Mesendoderm (in vitro differentiated cells): ENCODE measurements at regions not wholly inside any gene's neighbourhood (a gene's known extent, or its start where the extent isn't known, plus 50 kb on each side); places are given as distances from the start of the nearest gene placed in this dataset.

Source experiments
- DNase-seq: peaks from one replicate; pipeline ENCODE4 v3.0.0; 2013
- H2AK5ac ChIP-seq: 2 replicates; pipeline ENCODE4 v1.6.1; 2013; ENCODE audit warnings: low read length, inconsistent platforms
- H2BK120ac ChIP-seq: 2 replicates; pipeline ENCODE4 v1.6.1; 2013; ENCODE audit warnings: low read depth, mild to moderate bottlenecking, low read length, moderate library complexity, mixed read lengths
- H2BK15ac ChIP-seq: replicated peaks from 2 replicates; pipeline ENCODE4 v1.6.1; 2013; ENCODE audit warnings: low read depth, mild to moderate bottlenecking, moderate library complexity
- H2BK5ac ChIP-seq: 2 replicates; pipeline ENCODE4 v1.6.1; 2013; ENCODE audit warnings: low read length, inconsistent platforms
- H3K18ac ChIP-seq: 2 replicates; pipeline ENCODE4 v1.6.1; 2013; ENCODE audit warnings: mild to moderate bottlenecking, low read length, mixed read lengths
- H3K23ac ChIP-seq: one replicate; pipeline ENCODE4 v1.6.1; 2013; ENCODE audit warnings: low read length
- H3K27ac ChIP-seq: 2 replicates; pipeline ENCODE4 v1.5.1; 2013; ENCODE audit warnings: low read depth, mild to moderate bottlenecking, inconsistent platforms, low read length, moderate library complexity
- H3K27me3 ChIP-seq: 2 replicates; pipeline ENCODE4 v1.6.1; 2013; ENCODE audit warnings: low read length, control low read depth, mild to moderate bottlenecking, inconsistent platforms; ENCODE audit not compliant: insufficient read depth, poor library complexity
- H3K36me3 ChIP-seq: 2 replicates; pipeline ENCODE4 v1.6.1; 2013; ENCODE audit warnings: low read length, inconsistent platforms; ENCODE audit not compliant: control insufficient read depth, insufficient read depth
- H3K4ac ChIP-seq: one replicate; pipeline ENCODE4 v1.6.1; 2013; ENCODE audit warnings: low read depth, mild to moderate bottlenecking, low read length, moderate library complexity
- H3K4me1 ChIP-seq: 2 replicates; pipeline ENCODE4 v1.6.1; 2013; ENCODE audit warnings: low read depth, low read length, inconsistent platforms; ENCODE audit not compliant: control insufficient read depth
- H3K4me2 ChIP-seq: 2 replicates; pipeline ENCODE4 v1.6.1; 2013; ENCODE audit warnings: low read length
- H3K4me3 ChIP-seq: 2 replicates; pipeline ENCODE4 v1.5.1; 2013; ENCODE audit warnings: mild to moderate bottlenecking, low read length
- H3K56ac ChIP-seq: one replicate; pipeline ENCODE4 v1.6.1; 2013; ENCODE audit warnings: low read length
- H3K79me1 ChIP-seq: 2 replicates; pipeline ENCODE4 v1.6.1; 2013; ENCODE audit warnings: low read length, inconsistent platforms
- H3K79me2 ChIP-seq: 2 replicates; pipeline ENCODE4 v1.6.1; 2013; ENCODE audit warnings: mild to moderate bottlenecking, low read length; ENCODE audit not compliant: control insufficient read depth, insufficient read depth
- H3K9ac ChIP-seq: 2 replicates; pipeline ENCODE4 v1.6.1; 2013; ENCODE audit warnings: low read length, inconsistent platforms
- H4K5ac ChIP-seq: one replicate; pipeline ENCODE4 v1.6.1; 2013; ENCODE audit warnings: low read length
- H4K8ac ChIP-seq: one replicate; pipeline ENCODE4 v1.6.1; 2013; ENCODE audit warnings: low read depth, mild to moderate bottlenecking, control low read depth, low read length, moderate library complexity
- WGBS: extraction: QIAGEN DNeasy Blood & Tissue Kit; methylation state at CpG from one replicate; pipeline ENCODE4 v1.1.7; 2013; ENCODE audit warnings: low lambda C conversion rate, missing lambda C conversion rate; ENCODE audit not compliant: insufficient coverage; ENCODE audit errors: extremely low coverage; 5-methylcytosine and 5-hydroxymethylcytosine counted together

DNA sequence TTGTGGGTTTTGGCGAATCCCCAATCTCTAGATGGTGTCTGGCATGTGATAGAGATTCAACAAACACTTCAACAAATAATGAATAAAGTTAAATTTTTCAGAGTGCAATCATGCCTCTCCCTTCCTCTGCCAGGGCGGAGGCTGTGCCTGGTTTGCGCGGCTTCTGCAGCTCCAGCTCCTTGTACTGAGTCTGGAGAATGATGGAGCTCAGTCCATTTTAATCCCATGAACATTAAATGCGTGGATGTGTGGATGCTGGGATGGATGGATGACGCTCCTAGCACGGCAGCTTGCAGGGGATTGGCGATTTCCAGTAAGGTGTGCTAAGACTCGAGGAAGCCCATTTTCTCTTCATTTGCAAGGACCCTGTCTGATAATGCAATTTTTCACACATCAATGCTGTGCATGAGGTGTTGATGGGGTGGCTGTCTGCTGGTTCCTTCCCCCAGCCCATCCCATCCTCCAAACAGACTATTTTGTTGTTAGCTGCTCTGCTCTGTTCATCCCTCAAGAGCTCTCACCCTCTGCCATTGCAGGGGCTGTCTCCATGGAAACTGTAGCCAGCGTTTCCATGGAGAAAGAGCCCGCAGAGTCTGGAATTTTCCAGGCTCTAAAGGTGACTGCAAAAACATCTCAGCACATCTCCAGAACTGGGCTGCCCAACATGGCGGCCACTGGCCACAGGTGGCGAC, 92.6 kb upstream of the PEG3 start:
- H2BK15ac ChIP-seq: no peak overlapping the region
- H3K4me1 ChIP-seq: no peaks in the 10 kb centered on the region
- no peak overlapping the region for H2AK5ac ChIP-seq
- no peak overlapping the region for H4K8ac ChIP-seq
- H2BK5ac ChIP-seq: no peak overlapping the region
- no peak overlapping the region for H3K23ac ChIP-seq
- WGBS: no CpG with 5 or more reads among the region's 13 CpGs
- no peak overlapping the region for H3K27ac ChIP-seq
- no peaks in the 10 kb centered on the region for H3K79me1 ChIP-seq
- no peak overlapping the region for H3K4me2 ChIP-seq
- no peak overlapping the region for H3K18ac ChIP-seq
- no peaks in the 10 kb centered on the region for H3K27me3 ChIP-seq
- DNase-seq: peak; percentile 6
- H3K4ac ChIP-seq: no peak overlapping the region
- no peak overlapping the region for H2BK120ac ChIP-seq
- H3K4me3 ChIP-seq: no peak overlapping the region
- H3K9ac ChIP-seq: no peak overlapping the region
- H3K36me3 ChIP-seq: no peaks in the 10 kb centered on the region
- H3K79me2 ChIP-seq: no peaks in the 10 kb centered on the region
- no peak overlapping the region for H3K56ac ChIP-seq
- no peak overlapping the region for H4K5ac ChIP-seq

DNA sequence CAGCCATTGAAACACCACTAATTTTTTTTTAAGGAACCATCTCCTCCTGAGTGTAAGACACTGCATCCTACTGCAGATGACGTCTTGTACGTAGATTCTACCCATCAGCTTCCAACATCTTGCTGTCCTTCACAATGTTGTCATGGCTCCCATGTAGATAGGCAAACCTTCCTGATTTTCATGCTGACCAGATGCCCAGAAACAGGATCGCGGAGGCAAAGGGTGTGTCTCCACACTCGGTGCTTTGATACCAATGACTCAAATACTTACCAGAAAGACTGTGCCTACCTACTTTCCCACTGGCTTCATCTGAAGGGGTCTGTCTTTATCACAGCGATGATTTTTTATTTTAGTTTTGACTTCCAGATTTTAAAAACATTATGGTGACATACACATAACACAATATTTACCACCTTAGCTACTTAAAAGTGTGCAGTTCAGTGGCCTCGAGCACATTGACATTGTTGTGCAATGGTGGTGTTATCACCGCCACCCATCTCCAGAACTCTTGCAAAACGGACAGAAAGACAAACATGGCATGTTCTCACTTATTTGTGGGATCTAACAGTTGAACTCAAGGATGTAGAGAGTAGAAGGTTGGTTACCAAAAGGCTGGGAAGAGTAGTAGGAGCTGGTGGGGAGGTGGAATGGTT, 94.0 kb upstream of the PEG3 start:
- Histone ChIP-seq H3K36me3 (no peaks in the 10 kb centered on the region), H3K23ac (no peak overlapping the region), H3K56ac (no peak overlapping the region), H2BK5ac (no peak overlapping the region), H3K4ac (no peak overlapping the region), H3K4me1 (no peaks in the 10 kb centered on the region), H3K27me3 (no peaks in the 10 kb centered on the region), H3K79me1 (no peaks in the 10 kb centered on the region), H2BK120ac (no peak overlapping the region), H3K9ac (no peak overlapping the region), H3K4me3 (no peak overlapping the region), H4K5ac (no peak overlapping the region), H3K79me2 (no peaks in the 10 kb centered on the region), H4K8ac (no peak overlapping the region), H3K27ac (no peak overlapping the region), H3K18ac (no peak overlapping the region), H2AK5ac (no peak overlapping the region), H2BK15ac (no peak overlapping the region), H3K4me2 (no peak overlapping the region)
- no CpG with 5 or more reads among the region's 9 CpGs for WGBS
- DNase-seq: no peak

DNA sequence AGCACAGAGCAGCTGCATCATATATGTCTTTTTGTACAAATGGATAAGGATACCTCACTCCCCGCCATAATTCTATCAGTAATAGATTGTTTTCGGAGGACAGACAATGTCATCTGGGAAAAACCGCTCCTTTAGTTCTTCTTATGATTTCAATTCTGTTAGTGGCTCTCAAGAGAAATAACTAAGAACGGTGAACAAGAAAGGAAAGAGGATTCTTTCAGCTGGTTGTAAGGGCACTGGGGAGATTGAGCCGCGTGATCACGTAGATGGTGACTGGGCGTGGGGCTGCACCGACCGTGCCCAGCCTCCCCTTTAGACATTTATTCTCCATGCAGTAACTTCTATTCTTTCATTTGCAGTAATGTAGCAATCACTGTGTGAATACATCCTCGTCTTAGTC, 99.4 kb upstream of the PEG3 start:
- Histone ChIP-seq H3K79me2 (no peaks in the 10 kb centered on the region), H4K5ac (no peak overlapping the region), H3K79me1 (no peaks in the 10 kb centered on the region), H3K36me3 (no peaks in the 10 kb centered on the region), H2BK120ac (no peak overlapping the region), H2AK5ac (no peak overlapping the region), H3K4me3 (no peak overlapping the region), H3K23ac (no peak overlapping the region), H4K8ac (no peak overlapping the region), H3K18ac (no peak overlapping the region), H3K27ac (no peak overlapping the region), H2BK5ac (no peak overlapping the region), H3K27me3 (no peaks in the 10 kb centered on the region), H3K9ac (no peak overlapping the region), H3K4me1 (no peaks in the 10 kb centered on the region), H3K4ac (no peak overlapping the region), H3K4me2 (no peak overlapping the region), H2BK15ac (no peak overlapping the region), H3K56ac (no peak overlapping the region)
- WGBS: no CpG with 5 or more reads among the region's 11 CpGs
- DNase-seq: no peak

DNA sequence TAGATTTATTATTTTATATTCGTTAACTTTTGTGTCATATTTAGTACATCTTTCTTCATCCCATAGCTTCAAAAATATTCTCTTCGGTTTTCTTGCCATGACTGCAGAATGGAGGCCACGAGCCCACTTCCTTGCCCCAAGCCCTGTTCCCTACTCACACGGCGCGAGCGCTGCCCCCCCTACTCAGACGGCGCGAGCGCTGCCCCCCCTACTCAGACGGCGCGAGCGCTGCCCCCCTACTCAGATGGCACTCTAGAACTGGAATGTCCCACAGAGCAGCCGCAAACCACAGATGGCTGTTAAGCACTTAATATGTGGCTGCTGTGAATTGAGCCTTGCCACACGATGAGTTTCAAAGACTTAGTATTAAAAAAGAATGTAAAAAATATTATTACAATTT, 102.2 kb upstream of the PEG3 start:
- no peak overlapping the region for H3K56ac ChIP-seq
- no peak overlapping the region for H3K27ac ChIP-seq
- no peaks in the 10 kb centered on the region for H3K79me1 ChIP-seq
- no peaks in the 10 kb centered on the region for H3K36me3 ChIP-seq
- H2BK15ac ChIP-seq: no peak overlapping the region
- no peak overlapping the region for H2BK120ac ChIP-seq
- H4K5ac ChIP-seq: no peak overlapping the region
- H3K4ac ChIP-seq: no peak overlapping the region
- H3K9ac ChIP-seq: no peak overlapping the region
- H3K23ac ChIP-seq: no peak overlapping the region
- no peak overlapping the region for H3K18ac ChIP-seq
- no CpG with 5 or more reads among the region's 17 CpGs for WGBS
- no peak overlapping the region for H2BK5ac ChIP-seq
- no peak overlapping the region for H2AK5ac ChIP-seq
- H4K8ac ChIP-seq: no peak overlapping the region
- no peak overlapping the region for H3K4me2 ChIP-seq
- H3K27me3 ChIP-seq: no peaks in the 10 kb centered on the region
- H3K4me3 ChIP-seq: no peak overlapping the region
- DNase-seq: peak; percentile 26
- H3K4me1 ChIP-seq: no peaks in the 10 kb centered on the region
- no peaks in the 10 kb centered on the region for H3K79me2 ChIP-seq

- H3K4me2 ChIP-seq: no peak overlapping the region
- no peaks in the 10 kb centered on the region for H3K4me1 ChIP-seq
- no peak overlapping the region for H2AK5ac ChIP-seq
- H3K79me1 ChIP-seq: no peaks in the 10 kb centered on the region
- no CpG with 5 or more reads among the region's 6 CpGs for WGBS
- no peak overlapping the region for H3K56ac ChIP-seq
- no peaks in the 10 kb centered on the region for H3K36me3 ChIP-seq
- no peak overlapping the region for H4K5ac ChIP-seq
- no peak overlapping the region for H3K4me3 ChIP-seq
- no peak overlapping the region for H4K8ac ChIP-seq
- no peak overlapping the region for H3K9ac ChIP-seq
- H2BK5ac ChIP-seq: no peak overlapping the region
- H3K18ac ChIP-seq: no peak overlapping the region
- no peak overlapping the region for H3K27ac ChIP-seq
- no peak overlapping the region for H3K23ac ChIP-seq
- DNase-seq: peak; percentile 39
- no peak overlapping the region for H2BK120ac ChIP-seq
- H2BK15ac ChIP-seq: no peak overlapping the region
- no peaks in the 10 kb centered on the region for H3K27me3 ChIP-seq
- no peaks in the 10 kb centered on the region for H3K79me2 ChIP-seq
- no peak overlapping the region for H3K4ac ChIP-seq
Measured at GRCh38 chr19:56946159-56946558, 105.6 kb upstream of the PEG3 start.

- Histone ChIP-seq H3K4me3 (no peak overlapping the region), H4K5ac (no peak overlapping the region)
Measured at GRCh38 chr19:56947206-56947605, 106.7 kb upstream of the PEG3 start.

More at GRCh38 chr19:56947206-56947605, 106.7 kb upstream of the PEG3 start:
- Histone ChIP-seq H4K8ac (no peak overlapping the region), H3K79me2 (no peaks in the 10 kb centered on the region), H3K4me1 (no peaks in the 10 kb centered on the region), H3K79me1 (no peaks in the 10 kb centered on the region), H3K4ac (no peak overlapping the region), H3K9ac (no peak overlapping the region), H3K4me2 (no peak overlapping the region), H2BK5ac (no peak overlapping the region), H2BK15ac (no peak overlapping the region), H3K23ac (no peak overlapping the region), H3K27me3 (no peaks in the 10 kb centered on the region), H2AK5ac (no peak overlapping the region), H2BK120ac (no peak overlapping the region), H3K36me3 (no peaks in the 10 kb centered on the region), H3K18ac (no peak overlapping the region), H3K27ac (no peak overlapping the region), H3K56ac (no peak overlapping the region)
- peak; percentile 11 for DNase-seq
- WGBS: no CpG with 5 or more reads among the region's 7 CpGs
